HG03045 (cell line): ENCODE measurements at regions not wholly inside any gene's neighbourhood (a gene's known extent, or its start where the extent isn't known, plus 50 kb on each side); places are given as distances from the start of the nearest gene placed in this dataset.

Experiments
- ATAC-seq: cut with Tn5 transposase; IDR thresholded peaks from one replicate; pipeline ENCODE4 v1.9.1; 2021; ENCODE audit warnings: mild to moderate bottlenecking, moderate library complexity; ENCODE audit not compliant: unreplicated experiment

DNA sequence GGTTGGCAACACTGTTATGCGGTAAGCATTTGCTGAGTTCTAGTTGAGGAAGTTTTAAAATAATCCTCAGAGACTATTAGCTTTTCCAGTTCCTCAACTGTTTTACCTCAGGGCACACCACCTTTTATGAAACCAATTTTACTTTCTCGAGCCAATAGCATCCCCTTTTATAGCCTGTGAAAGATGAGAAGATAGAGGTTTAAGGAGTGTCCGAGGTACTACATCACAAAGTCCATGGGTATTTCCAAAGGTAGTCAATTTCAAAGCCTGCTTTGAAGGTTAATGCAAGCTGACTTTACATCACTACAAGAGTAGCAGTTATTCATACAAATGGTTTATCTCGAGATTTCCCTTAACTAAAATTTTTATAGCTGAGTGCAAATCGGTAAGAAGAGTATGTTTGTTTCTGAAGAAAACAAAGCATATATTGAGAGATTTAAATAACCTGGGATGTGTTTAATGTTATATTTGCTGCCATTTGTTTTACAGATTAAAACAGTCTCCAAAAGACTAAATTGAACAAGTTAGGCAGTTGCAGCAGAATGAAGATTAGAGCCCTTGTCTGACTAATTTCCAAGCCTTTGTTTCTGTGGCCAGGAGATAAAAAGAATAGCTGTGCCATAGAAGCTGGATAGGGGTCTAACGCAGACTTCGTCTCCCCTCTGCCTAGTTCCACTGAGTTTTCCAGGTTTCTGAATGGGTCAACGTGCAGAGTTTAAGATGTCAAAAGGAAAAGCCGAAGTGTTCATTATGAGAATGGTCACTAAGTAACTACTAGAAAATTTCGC lies 74.7 kb upstream of the TRPC4 start:
- ATAC-seq, result no peak

DNA sequence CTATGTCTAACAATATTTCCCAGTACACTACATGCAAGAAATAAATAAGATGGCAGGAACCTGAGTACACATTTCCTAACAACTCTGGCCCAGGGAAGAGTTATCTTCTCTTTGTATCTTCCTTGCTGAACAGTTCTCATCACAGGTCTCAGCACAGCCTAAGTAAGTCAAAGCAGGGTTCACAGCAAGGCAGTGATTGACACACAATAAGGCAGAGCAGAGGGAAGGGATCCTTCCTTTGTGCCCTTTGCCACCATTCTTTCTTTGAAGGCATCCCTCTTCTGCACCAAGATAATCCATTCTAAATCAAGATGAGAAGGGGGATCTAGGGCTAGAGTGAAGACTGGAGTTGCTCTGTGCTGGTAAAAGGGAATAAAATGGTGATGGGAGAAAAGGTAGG lies 73.4 kb upstream of the TRPC4 start:
- ATAC-seq, result no peak

DNA sequence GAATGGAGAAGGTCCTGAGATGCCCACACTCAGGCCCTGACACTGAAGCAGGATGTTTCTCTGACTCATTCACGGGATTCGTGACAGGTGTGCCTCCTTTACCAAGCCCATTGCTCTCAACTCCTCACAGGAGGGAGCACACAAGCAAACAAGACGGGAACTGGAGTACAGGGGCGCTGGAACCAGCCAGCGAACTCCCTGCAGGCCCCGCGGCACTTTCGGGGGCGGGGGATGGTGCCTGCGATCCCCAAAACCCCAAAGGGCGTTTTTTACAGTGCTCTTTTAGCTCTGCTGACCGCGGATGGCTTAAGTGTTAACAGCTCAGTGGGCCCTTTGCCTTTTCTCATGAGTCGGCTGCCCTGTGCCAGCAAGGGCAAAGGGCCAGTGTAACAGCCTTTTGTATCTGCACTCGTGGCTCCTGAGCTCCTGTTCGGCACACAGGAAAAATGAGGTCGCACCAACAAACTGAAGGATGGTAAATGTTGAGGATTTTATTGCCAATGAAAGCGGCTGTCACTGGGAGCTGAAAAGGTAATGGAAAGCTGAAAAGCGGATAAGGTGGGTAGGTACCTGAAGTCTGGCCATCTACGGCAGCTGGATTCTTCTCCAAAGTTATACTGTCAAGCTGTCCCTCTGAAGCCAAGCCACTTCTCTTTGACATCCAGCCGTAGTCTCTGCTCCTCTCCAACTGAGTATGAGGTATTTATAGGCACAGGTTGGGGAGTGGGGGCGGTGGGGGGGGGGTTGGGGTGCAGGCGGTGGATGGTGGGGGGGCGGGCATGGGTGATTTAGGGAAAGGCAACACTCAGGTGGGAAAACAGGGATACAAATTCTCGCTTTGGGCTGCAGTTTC lies 65.0 kb upstream of the TRPC4 start:
- no peak for ATAC-seq

- ATAC-seq, result no peak
Measured at GRCh38 chr13:37929308-37929707, 59.7 kb upstream of the TRPC4 start.

DNA sequence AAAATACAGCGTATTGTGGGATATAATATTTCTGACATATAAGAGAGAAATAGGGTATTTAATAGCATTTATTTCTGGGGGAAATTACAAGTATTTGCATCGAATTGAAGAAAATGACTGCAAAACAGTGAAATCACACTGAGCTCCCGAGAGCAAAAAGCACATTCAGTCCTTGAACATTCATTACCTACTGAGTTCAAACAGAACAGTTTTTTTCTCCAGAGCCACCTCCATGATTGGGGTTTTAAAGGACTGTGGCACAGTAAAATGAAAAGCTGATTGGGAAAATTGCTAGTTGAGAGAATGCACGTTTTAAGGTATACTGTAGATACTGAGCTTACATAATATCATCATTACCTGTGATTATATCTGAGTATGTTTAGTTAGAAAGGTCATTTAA lies 58.0 kb upstream of the TRPC4 start:
- no peak for ATAC-seq

DNA sequence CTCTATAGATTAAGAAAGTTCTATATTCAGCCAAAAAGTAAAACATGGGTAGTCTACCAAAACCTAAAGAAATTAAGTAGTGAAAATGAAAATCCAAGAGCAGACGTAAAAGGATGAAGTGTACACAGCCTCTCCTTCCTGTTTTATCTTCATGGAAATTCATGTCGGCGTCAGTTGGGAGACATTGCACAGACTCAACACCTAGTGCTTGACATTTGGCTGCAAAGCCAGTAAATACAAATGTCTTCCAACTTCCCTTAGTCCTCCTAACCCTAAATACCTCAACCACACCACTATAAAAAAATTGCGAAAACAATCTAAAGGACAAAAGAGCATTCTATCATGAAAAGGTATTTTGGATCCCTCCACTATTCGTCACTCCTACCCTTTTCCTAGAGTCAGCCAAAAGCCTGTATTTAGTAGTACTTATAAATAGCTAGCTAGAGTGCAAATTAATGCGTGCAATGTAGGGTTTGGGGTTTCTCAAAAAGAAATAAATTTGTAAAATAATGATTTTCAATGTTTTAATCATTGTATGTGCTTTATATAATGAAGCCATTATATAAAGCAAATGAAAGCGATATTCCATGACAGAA lies 56.4 kb upstream of the TRPC4 start:
- no peak for ATAC-seq

DNA sequence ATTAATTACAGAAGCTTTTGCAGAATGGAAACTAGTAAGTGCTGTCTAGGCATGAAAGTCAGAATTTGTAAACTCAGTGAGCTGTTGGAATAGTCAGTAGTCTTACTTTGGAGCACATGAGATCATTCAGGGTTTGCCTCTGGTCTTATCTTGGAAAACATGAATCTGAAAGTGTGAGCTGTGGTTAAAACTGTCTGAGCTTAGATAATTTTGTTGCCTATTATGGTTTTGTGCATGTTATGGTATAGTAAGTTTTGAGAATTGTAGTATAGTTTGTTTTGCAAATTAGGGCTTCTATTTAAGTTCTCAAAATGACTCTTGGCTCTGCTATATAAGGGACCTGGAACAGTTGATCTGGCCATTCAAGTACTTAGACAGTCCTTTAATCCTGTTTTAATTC lies 53.7 kb upstream of the TRPC4 start:
- ATAC-seq, result no peak

DNA sequence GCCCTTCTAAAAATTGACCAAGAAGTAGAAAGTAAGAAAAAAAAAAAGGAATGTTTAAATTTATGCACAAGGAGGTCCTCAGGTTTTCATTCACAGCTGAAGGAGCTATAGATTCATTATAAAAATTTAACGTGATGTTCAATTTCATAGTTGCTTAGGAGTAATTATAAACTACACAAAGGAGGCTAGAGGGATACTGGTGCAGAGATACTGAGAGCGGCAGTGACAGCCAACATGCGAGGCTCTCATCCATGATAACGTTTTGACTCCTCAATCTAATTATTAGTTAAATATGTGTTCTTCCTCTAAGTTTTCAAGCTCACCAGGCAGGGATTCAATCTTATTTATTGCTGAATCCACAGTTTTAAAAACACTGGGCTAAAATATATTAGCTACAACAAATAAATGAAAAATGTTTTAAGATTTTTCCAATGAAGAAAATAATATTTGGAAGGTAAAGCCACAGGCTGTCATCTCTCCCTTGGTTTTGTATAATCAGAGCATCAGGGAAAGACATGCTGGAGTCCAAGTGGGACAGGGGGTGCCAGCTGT lies 49.8 kb upstream of the TRPC4 start:
- no peak for ATAC-seq
